Prostate gland (tissue), 2 donors: ENCODE measurements at regions not wholly inside any gene's neighbourhood (a gene's known extent, or its start where the extent isn't known, plus 50 kb on each side); places are given as distances from the start of the nearest gene placed in this dataset.

ENCODE experiments used
- POLR2A ChIP-seq: fragments of 450-650 bp; IDR thresholded peaks from one replicate; pipeline ENCODE4 v1.6.1; 2016; ENCODE audit warnings: antibody characterized with exemption, mild to moderate bottlenecking
- POLR2AphosphoS5 ChIP-seq: sonication (generic); formaldehyde crosslinking; IDR thresholded peaks from one replicate; pipeline ENCODE4 v1.6.1; 2017; ENCODE audit warnings: antibody characterized with exemption
- TF ChIP-seq, protein P1 (sequence below), 4 experiments: fragments of 200-600 bp in 2 of 4; fragments of 450-650 bp in 2 of 4; sonication (generic) in 2 of 4; IDR thresholded peaks; 1 replicate in 3 of 4; 2 replicates in 1 of 4; pipeline ENCODE4 v1.5.1; 2016 to 2019; ENCODE audit warnings: antibody characterized with exemption in 4 of 4, mild to moderate bottlenecking in 2 of 4, moderate library complexity in 2 of 4

DNA sequence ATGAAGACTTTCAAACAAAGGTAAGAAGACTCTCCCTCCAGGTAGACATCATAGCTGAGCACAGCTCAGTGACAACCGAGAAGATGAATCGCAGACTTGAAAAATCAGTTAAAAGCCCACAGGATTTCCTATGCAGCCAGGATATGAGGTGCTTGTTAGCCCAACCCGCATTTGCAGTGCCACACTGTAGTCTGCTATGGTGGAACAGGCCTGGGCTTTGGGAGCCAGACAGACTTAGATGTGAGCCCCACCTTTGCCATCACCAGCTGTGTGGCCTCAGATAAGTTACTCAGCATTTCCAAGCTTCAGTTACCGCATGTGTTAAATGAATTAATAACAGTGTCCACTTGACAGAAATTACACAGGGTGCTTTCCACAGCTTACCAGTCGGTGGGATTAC is 204.4 kb upstream of the HS3ST3A1 start:
- TF ChIP-seq POLR2AphosphoS5 (no peak), POLR2A (no peak)
- TF ChIP-seq, protein P1, sequence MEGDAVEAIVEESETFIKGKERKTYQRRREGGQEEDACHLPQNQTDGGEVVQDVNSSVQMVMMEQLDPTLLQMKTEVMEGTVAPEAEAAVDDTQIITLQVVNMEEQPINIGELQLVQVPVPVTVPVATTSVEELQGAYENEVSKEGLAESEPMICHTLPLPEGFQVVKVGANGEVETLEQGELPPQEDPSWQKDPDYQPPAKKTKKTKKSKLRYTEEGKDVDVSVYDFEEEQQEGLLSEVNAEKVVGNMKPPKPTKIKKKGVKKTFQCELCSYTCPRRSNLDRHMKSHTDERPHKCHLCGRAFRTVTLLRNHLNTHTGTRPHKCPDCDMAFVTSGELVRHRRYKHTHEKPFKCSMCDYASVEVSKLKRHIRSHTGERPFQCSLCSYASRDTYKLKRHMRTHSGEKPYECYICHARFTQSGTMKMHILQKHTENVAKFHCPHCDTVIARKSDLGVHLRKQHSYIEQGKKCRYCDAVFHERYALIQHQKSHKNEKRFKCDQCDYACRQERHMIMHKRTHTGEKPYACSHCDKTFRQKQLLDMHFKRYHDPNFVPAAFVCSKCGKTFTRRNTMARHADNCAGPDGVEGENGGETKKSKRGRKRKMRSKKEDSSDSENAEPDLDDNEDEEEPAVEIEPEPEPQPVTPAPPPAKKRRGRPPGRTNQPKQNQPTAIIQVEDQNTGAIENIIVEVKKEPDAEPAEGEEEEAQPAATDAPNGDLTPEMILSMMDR (IDR thresholded peaks at IDR 0.05) = no peak
